ENCODE measurements at regions not wholly inside any gene's neighbourhood (a gene's known extent, or its start where the extent isn't known, plus 50 kb on each side); places are given as distances from the start of the nearest gene placed in this dataset.

- Histone ChIP-seq H3K9me3 (ENCODE audit: control insufficient read depth in 4 of 4, low read length in 3 of 4) (peaks cover 0 to 8% (median 3%) of the 10 kb centered on the region in 4 donors), H3K27me3 (ENCODE audit: control insufficient read depth in 4 of 4, insufficient read depth in 4 of 4, low read length in 3 of 4) (no peaks in the 10 kb centered on the region), H3K27ac (ENCODE audit: low read depth in 1 of 2, low read length in 2 of 2) (no peak overlapping the region), H3K4me1 (ENCODE audit: control insufficient read depth in 4 of 4, insufficient read depth in 4 of 4, low read length in 3 of 4) (no peaks in the 10 kb centered on the region), H3K36me3 (ENCODE audit: control insufficient read depth in 4 of 4, insufficient read depth in 3 of 4, low read depth in 1 of 4, low read length in 3 of 4) (no peaks in the 10 kb centered on the region), H3K4me3 (ENCODE audit: low read depth in 1 of 3, low read length in 3 of 3) (no peak overlapping the region), H3K9ac (ENCODE audit: low read depth in 1 of 2, low read length in 2 of 2) (no peak overlapping the region)
- DNase-seq (ENCODE audit: low spot score), result no peak
- TF ChIP-seq NR2F2 (IDR thresholded peaks at IDR 0.05) (no peak), TAF1 (conservative IDR thresholded peaks at IDR 0.05) (no peak), HNF4G (IDR thresholded peaks at IDR 0.05) (no peak), HNF4A (conservative IDR thresholded peaks at IDR 0.05) (no peak), SP1 (IDR thresholded peaks at IDR 0.05) (no peak), RXRA (IDR thresholded peaks at IDR 0.05) (no peak), RAD21 (IDR thresholded peaks at IDR 0.05) (no peak), YY1 (IDR thresholded peaks at IDR 0.05) (no peak), FOXA2 (IDR thresholded peaks at IDR 0.05) (no peak), JUND (IDR thresholded peaks at IDR 0.05) (no peak), ATF3 (IDR thresholded peaks at IDR 0.05) (no peak), EGR1 (IDR thresholded peaks at IDR 0.05; ENCODE audit: low read depth in 2 of 2) (no peak)
- TF ChIP-seq, protein P1, sequence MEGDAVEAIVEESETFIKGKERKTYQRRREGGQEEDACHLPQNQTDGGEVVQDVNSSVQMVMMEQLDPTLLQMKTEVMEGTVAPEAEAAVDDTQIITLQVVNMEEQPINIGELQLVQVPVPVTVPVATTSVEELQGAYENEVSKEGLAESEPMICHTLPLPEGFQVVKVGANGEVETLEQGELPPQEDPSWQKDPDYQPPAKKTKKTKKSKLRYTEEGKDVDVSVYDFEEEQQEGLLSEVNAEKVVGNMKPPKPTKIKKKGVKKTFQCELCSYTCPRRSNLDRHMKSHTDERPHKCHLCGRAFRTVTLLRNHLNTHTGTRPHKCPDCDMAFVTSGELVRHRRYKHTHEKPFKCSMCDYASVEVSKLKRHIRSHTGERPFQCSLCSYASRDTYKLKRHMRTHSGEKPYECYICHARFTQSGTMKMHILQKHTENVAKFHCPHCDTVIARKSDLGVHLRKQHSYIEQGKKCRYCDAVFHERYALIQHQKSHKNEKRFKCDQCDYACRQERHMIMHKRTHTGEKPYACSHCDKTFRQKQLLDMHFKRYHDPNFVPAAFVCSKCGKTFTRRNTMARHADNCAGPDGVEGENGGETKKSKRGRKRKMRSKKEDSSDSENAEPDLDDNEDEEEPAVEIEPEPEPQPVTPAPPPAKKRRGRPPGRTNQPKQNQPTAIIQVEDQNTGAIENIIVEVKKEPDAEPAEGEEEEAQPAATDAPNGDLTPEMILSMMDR (IDR thresholded peaks at IDR 0.05; ENCODE audit: low read depth, low read length, missing input control), result no peak
- TF ChIP-seq, protein P2, sequence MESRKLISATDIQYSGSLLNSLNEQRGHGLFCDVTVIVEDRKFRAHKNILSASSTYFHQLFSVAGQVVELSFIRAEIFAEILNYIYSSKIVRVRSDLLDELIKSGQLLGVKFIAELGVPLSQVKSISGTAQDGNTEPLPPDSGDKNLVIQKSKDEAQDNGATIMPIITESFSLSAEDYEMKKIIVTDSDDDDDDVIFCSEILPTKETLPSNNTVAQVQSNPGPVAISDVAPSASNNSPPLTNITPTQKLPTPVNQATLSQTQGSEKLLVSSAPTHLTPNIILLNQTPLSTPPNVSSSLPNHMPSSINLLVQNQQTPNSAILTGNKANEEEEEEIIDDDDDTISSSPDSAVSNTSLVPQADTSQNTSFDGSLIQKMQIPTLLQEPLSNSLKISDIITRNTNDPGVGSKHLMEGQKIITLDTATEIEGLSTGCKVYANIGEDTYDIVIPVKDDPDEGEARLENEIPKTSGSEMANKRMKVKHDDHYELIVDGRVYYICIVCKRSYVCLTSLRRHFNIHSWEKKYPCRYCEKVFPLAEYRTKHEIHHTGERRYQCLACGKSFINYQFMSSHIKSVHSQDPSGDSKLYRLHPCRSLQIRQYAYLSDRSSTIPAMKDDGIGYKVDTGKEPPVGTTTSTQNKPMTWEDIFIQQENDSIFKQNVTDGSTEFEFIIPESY (IDR thresholded peaks at IDR 0.05), result no peak
- TF ChIP-seq, protein P3, sequence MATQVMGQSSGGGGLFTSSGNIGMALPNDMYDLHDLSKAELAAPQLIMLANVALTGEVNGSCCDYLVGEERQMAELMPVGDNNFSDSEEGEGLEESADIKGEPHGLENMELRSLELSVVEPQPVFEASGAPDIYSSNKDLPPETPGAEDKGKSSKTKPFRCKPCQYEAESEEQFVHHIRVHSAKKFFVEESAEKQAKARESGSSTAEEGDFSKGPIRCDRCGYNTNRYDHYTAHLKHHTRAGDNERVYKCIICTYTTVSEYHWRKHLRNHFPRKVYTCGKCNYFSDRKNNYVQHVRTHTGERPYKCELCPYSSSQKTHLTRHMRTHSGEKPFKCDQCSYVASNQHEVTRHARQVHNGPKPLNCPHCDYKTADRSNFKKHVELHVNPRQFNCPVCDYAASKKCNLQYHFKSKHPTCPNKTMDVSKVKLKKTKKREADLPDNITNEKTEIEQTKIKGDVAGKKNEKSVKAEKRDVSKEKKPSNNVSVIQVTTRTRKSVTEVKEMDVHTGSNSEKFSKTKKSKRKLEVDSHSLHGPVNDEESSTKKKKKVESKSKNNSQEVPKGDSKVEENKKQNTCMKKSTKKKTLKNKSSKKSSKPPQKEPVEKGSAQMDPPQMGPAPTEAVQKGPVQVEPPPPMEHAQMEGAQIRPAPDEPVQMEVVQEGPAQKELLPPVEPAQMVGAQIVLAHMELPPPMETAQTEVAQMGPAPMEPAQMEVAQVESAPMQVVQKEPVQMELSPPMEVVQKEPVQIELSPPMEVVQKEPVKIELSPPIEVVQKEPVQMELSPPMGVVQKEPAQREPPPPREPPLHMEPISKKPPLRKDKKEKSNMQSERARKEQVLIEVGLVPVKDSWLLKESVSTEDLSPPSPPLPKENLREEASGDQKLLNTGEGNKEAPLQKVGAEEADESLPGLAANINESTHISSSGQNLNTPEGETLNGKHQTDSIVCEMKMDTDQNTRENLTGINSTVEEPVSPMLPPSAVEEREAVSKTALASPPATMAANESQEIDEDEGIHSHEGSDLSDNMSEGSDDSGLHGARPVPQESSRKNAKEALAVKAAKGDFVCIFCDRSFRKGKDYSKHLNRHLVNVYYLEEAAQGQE (IDR thresholded peaks at IDR 0.05), result no peak
- TF ChIP-seq, protein P4, sequence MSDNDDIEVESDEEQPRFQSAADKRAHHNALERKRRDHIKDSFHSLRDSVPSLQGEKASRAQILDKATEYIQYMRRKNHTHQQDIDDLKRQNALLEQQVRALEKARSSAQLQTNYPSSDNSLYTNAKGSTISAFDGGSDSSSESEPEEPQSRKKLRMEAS (IDR thresholded peaks at IDR 0.05), result no peak
- WGBS, result 27% methylated on average over 2 of the region's 2 CpGs
These were observed 70.4 kb upstream of the CDH19 start for GRCh38 chr18:66674286-66674685.

DNA sequence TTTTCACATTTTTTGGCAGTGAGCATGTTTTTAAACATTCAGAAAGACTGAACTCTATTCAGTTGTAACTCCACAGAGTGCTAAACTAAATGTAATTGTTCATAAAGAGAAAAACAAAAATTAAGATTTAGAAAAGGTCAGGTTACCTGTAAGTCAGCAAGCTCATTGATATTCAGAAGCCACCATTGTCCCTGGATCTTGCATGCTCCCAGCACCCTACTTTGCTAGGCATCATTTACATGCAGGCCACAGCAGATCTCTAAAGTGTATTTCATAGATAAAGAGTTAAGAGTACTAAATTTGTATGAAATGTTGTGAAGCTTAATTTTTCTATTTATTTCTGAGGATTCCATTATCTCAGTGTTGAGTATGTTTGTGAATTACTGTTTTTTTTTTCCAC is 64.8 kb upstream of the CDH19 start:
- Histone ChIP-seq H3K27me3 (ENCODE audit: control insufficient read depth in 4 of 4, insufficient read depth in 4 of 4, low read length in 3 of 4) (no peaks in the 10 kb centered on the region), H3K4me3 (ENCODE audit: low read depth in 1 of 3, low read length in 3 of 3) (no peak overlapping the region), H3K27ac (ENCODE audit: low read depth in 1 of 2, low read length in 2 of 2) (no peak overlapping the region), H3K4me1 (ENCODE audit: control insufficient read depth in 4 of 4, insufficient read depth in 4 of 4, low read length in 3 of 4) (no peaks in the 10 kb centered on the region), H3K9me3 (ENCODE audit: control insufficient read depth in 4 of 4, low read length in 3 of 4) (peaks cover 0 to 2% (median 0%) of the 10 kb centered on the region in 4 donors), H3K36me3 (ENCODE audit: control insufficient read depth in 4 of 4, insufficient read depth in 3 of 4, low read depth in 1 of 4, low read length in 3 of 4) (no peaks in the 10 kb centered on the region), H3K9ac (ENCODE audit: low read depth in 1 of 2, low read length in 2 of 2) (no peak overlapping the region)
- DNase-seq (ENCODE audit: low spot score), result no peak
- TF ChIP-seq GABPA (IDR thresholded peaks at IDR 0.05 in 1 of 2, conservative IDR thresholded peaks at IDR 0.05 in 1 of 2) (no peak), NR2F2 (IDR thresholded peaks at IDR 0.05) (no peak), TAF1 (conservative IDR thresholded peaks at IDR 0.05) (no peak)

All from liver (tissue), 8 donors.